IMR-90 (cell line): ENCODE measurements at regions not wholly inside any gene's neighbourhood (a gene's known extent, or its start where the extent isn't known, plus 50 kb on each side); places are given as distances from the start of the nearest gene placed in this dataset.

Experiments
- ATAC-seq: fragments of 200-7000 bp; cut with Tn5 transposase; 2 replicates; pipeline ENCODE4 v1.9.1; 2020; ENCODE audit warnings: low read depth, mild to moderate bottlenecking, moderate library complexity
- BruUV-seq: library from RNA; stranded (reverse); fragments of 400-500 nt; replicated peaks from 2 replicates; lab custom pipeline; 2021; lab: Mats Ljungman, UMichigan
- CTCF ChIA-PET: fragments of 300-600 bp; formaldehyde crosslinking; extraction: SDS; loops from one replicate; lab custom pipeline; 2021; ENCODE audit warnings: antibody characterized with exemption; lab: Yijun Ruan, JAX
- POLR2A ChIA-PET: fragments of 300-600 bp; sonication (Branson Sonifier 250); formaldehyde crosslinking; loops from one replicate; lab custom pipeline; 2022; ENCODE audit warnings: antibody characterized with exemption; ENCODE audit not compliant: unreplicated experiment; lab: Charles Lee
- DNase-seq: peaks from one replicate; pipeline ENCODE4 v3.0.0; 2013
- H2AFZ ChIP-seq: replicated peaks from 2 replicates; pipeline ENCODE3; 2013; ENCODE audit warnings: low read length, mild to moderate bottlenecking; ENCODE audit not compliant: poor library complexity
- H2AK5ac ChIP-seq: 2 replicates; pipeline ENCODE4 v1.6.1; 2013; ENCODE audit warnings: low read depth, low read length, inconsistent platforms
- H2AK9ac ChIP-seq: replicated peaks from 2 replicates; pipeline ENCODE3; 2013; ENCODE audit warnings: mild to moderate bottlenecking, low read depth, low read length, moderate library complexity; ENCODE audit not compliant: poor library complexity
- H2BK120ac ChIP-seq: 2 replicates; pipeline ENCODE4 v1.6.1; 2013; ENCODE audit warnings: low read depth, low read length, inconsistent platforms
- H2BK15ac ChIP-seq: 3 replicates; pipeline ENCODE4 v1.6.1; 2013; ENCODE audit warnings: low read depth, low read length, inconsistent platforms
- H2BK20ac ChIP-seq: 2 replicates; pipeline ENCODE4 v1.6.1; 2013; ENCODE audit warnings: low read depth, mild to moderate bottlenecking, inconsistent platforms, low read length, moderate library complexity
- H2BK5ac ChIP-seq: 2 replicates; pipeline ENCODE4 v1.6.1; 2013; ENCODE audit warnings: mild to moderate bottlenecking, low read depth, low read length, inconsistent platforms; ENCODE audit not compliant: poor library complexity, severe bottlenecking
- H3K14ac ChIP-seq: replicated peaks from 2 replicates; pipeline ENCODE4 v1.6.1; 2013; ENCODE audit warnings: low read depth, low read length, inconsistent platforms
- H3K18ac ChIP-seq: 2 replicates; pipeline ENCODE4 v1.6.1; 2013; ENCODE audit warnings: low read depth, low read length, control low read depth
- H3K23ac ChIP-seq: 2 replicates; pipeline ENCODE4 v1.6.1; 2013; ENCODE audit warnings: low read depth, low read length, inconsistent platforms
- H3K27ac ChIP-seq: 2 replicates; pipeline ENCODE4 v1.5.1; 2013; ENCODE audit warnings: mild to moderate bottlenecking, control low read depth, low read length; ENCODE audit not compliant: insufficient read depth
- H3K27me3 ChIP-seq: 2 replicates; pipeline ENCODE4 v1.6.1; 2013; ENCODE audit warnings: low read length; ENCODE audit not compliant: control insufficient read depth, insufficient read depth
- H3K36me3 ChIP-seq: 2 replicates; pipeline ENCODE4 v1.6.1; 2013; ENCODE audit warnings: low read length, mixed read lengths; ENCODE audit not compliant: control insufficient read depth, insufficient read depth
- H3K4ac ChIP-seq: 2 replicates; pipeline ENCODE4 v1.6.1; 2013; ENCODE audit warnings: low read depth, low read length, inconsistent platforms
- H3K4me1 ChIP-seq: 2 replicates; pipeline ENCODE4 v1.6.1; 2013; ENCODE audit warnings: low read length, mixed read lengths; ENCODE audit not compliant: control insufficient read depth, insufficient read depth
- H3K4me2 ChIP-seq: 2 replicates; pipeline ENCODE4 v1.6.1; 2013; ENCODE audit warnings: low read depth, mild to moderate bottlenecking, control low read depth, low read length, moderate library complexity
- H3K4me3 ChIP-seq: 2 replicates; pipeline ENCODE4 v1.5.1; 2013; ENCODE audit warnings: low read depth, mild to moderate bottlenecking, control low read depth, low read length, moderate library complexity; ENCODE audit not compliant: insufficient read depth
- H3K56ac ChIP-seq: 2 replicates; pipeline ENCODE4 v1.6.1; 2013; ENCODE audit warnings: low read length, inconsistent platforms; ENCODE audit not compliant: insufficient read depth; ENCODE audit errors: extremely low read depth
- H3K79me1 ChIP-seq, 2 experiments: 2 replicates each; pipeline ENCODE4 v1.6.1; 2013; ENCODE audit warnings: low read length in 2 of 2, inconsistent platforms in 1 of 2, low read depth in 1 of 2
- H3K9ac ChIP-seq: 2 replicates; pipeline ENCODE4 v1.6.1; 2013; ENCODE audit warnings: low read depth, low read length, control low read depth
- H3K9me1 ChIP-seq: 2 replicates; pipeline ENCODE4 v1.6.1; 2013; ENCODE audit warnings: low read length, inconsistent platforms; ENCODE audit not compliant: insufficient read depth
- H3K9me3 ChIP-seq: 2 replicates; pipeline ENCODE4 v1.6.1; 2013; ENCODE audit warnings: low read length; ENCODE audit not compliant: control insufficient read depth, insufficient read depth
- H4K20me1 ChIP-seq: 2 replicates; pipeline ENCODE4 v1.6.1; 2013; ENCODE audit warnings: low read length, inconsistent platforms; ENCODE audit not compliant: insufficient read depth
- H4K5ac ChIP-seq: 2 replicates; pipeline ENCODE4 v1.6.1; 2013; ENCODE audit warnings: mild to moderate bottlenecking, low read depth, low read length, control low read depth
- H4K8ac ChIP-seq, 2 experiments: 2 replicates each; pipeline ENCODE4 v1.6.1; 2013; ENCODE audit warnings: low read depth in 2 of 2, low read length in 2 of 2, control low read depth in 1 of 2, inconsistent platforms in 1 of 2
- H4K91ac ChIP-seq: 2 replicates; pipeline ENCODE4 v1.6.1; 2013; ENCODE audit warnings: low read depth, low read length, inconsistent platforms; ENCODE audit not compliant: insufficient read depth
- BHLHE40 ChIP-seq: fragments of 150-350 bp; IDR thresholded peaks from 2 replicates; pipeline ENCODE4 v1.6.1; 2016; ENCODE audit warnings: mild to moderate bottlenecking, low read depth, low read length
- CEBPB ChIP-seq: IDR thresholded peaks from 2 replicates; pipeline ENCODE4 v1.6.1; 2012; ENCODE audit warnings: low read depth, low read length, improper control_type of control experiment
- CHD1 ChIP-seq: IDR thresholded peaks from 2 replicates; pipeline ENCODE4 v1.6.1; 2012; ENCODE audit warnings: low read depth, low read length, improper control_type of control experiment
- FOS ChIP-seq: fragments of 150-350 bp; IDR thresholded peaks from 2 replicates; pipeline ENCODE4 v1.6.1; 2016; ENCODE audit warnings: low read depth, low read length
- MAFK ChIP-seq: IDR thresholded peaks from 2 replicates; pipeline ENCODE4 v1.6.1; 2012; ENCODE audit warnings: low read depth, low read length, improper control_type of control experiment
- MAZ ChIP-seq: IDR thresholded peaks from 2 replicates; pipeline ENCODE4 v1.6.1; 2012; ENCODE audit warnings: low read depth, mild to moderate bottlenecking, low read length, improper control_type of control experiment, moderate library complexity, borderline replicate concordance
- MXI1 ChIP-seq: IDR thresholded peaks from 2 replicates; pipeline ENCODE4 v1.6.1; 2012; ENCODE audit warnings: low read depth, mild to moderate bottlenecking, low read length, moderate library complexity, borderline replicate concordance
- NFE2L2 ChIP-seq: fragments of 150-350 bp; IDR thresholded peaks from 2 replicates; pipeline ENCODE4 v1.6.1; 2016; ENCODE audit warnings: low read depth, mild to moderate bottlenecking, low read length
- POLR2A ChIP-seq: IDR thresholded peaks from 2 replicates; pipeline ENCODE4 v1.6.1; 2012; ENCODE audit warnings: mild to moderate bottlenecking, low read depth, low read length
- RAD21 ChIP-seq: IDR thresholded peaks from 2 replicates; pipeline ENCODE4 v1.6.1; 2012; ENCODE audit warnings: low read length, improper control_type of control experiment
- RCOR1 ChIP-seq: IDR thresholded peaks from 2 replicates; pipeline ENCODE4 v1.6.1; 2012; ENCODE audit warnings: mild to moderate bottlenecking, low read length, improper control_type of control experiment; ENCODE audit not compliant: insufficient replicate concordance
- RFX5 ChIP-seq: IDR thresholded peaks from 2 replicates; pipeline ENCODE4 v1.8.0; 2012; ENCODE audit warnings: low read depth, mild to moderate bottlenecking, low read length, moderate library complexity
- SMC3 ChIP-seq: fragments of 150-350 bp; IDR thresholded peaks from 2 replicates; pipeline ENCODE4 v1.6.1; 2016; ENCODE audit warnings: low read depth, mild to moderate bottlenecking, antibody characterized with exemption, low read length, moderate library complexity
- WGBS, 2 experiments: methylation state at CpG; one replicate each; pipeline versions ENCODE4 v1.1.5 to v1.1.7; 2013; ENCODE audit warnings: missing lambda C conversion rate in 2 of 2; ENCODE audit not compliant: insufficient read length in 1 of 2; ENCODE audit errors: extremely low coverage in 2 of 2; 5-methylcytosine and 5-hydroxymethylcytosine counted together
- dilution Hi-C: fragments of 300-500 bp; cut with HindIII; formaldehyde crosslinking; loops from one replicate; pipeline ENCODE4 v1.14.3; 2018; ENCODE audit warnings: low sequenced_read_pairs; ENCODE audit not compliant: unreplicated experiment
- in situ Hi-C: fragments of 300-500 bp; cut with MboI; formaldehyde crosslinking; loops from 3 replicates; pipeline ENCODE4 v1.14.3; 2019; ENCODE audit warnings: low sequenced_read_pairs, inconsistent platforms, mixed read lengths
- intact Hi-C: fragments of 100-400 bp; cut with micrococcal nuclease; formaldehyde crosslinking; loops from 2 replicates; pipeline ENCODE4 v1.10.0; 2022
- TF ChIP-seq, protein P1 (sequence below): conservative IDR thresholded peaks from 2 replicates; pipeline ENCODE4 v1.5.1; 2012; ENCODE audit warnings: mild to moderate bottlenecking, low read depth, low read length, improper control_type of control experiment
- TF ChIP-seq, protein P2 (sequence below): fragments of 150-350 bp; IDR thresholded peaks from 2 replicates; pipeline ENCODE4 v1.6.1; 2016; ENCODE audit warnings: low read depth, mild to moderate bottlenecking, low read length, moderate library complexity, borderline replicate concordance
- TF ChIP-seq, protein P3 (sequence below): fragments of 150-350 bp; IDR thresholded peaks from 2 replicates; pipeline ENCODE4 v1.6.1; 2017; ENCODE audit warnings: mild to moderate bottlenecking, antibody characterized with exemption, low read length, low read depth

DNA sequence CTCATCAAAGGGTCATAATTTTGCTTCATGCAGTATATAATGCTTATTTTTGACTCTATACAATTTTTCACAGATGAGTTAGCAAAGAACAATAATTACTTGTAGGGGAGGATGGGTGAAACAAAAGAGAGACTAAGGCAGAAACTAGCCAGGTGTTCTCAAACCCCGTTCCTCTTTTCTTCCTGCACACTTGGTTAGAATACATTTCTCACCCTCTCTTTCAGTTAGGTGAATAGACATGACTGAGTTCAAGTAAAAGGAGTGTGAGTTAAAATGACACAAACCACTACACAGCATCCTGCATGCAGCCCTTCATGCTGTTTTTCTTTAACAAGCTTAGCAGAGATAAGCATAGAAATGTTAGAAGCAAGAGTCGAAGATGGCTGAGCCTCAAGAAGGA is 922.2 kb downstream of the TBL1XR1 start:
- H4K5ac ChIP-seq = no peak overlapping the region
- H3K4me3 ChIP-seq = no peak overlapping the region
- no peaks in the 10 kb centered on the region for H3K9me3 ChIP-seq
- H3K4me1 ChIP-seq = no peaks in the 10 kb centered on the region
- intact Hi-C loops = no loop called here
- no peak overlapping the region for H2BK5ac ChIP-seq
- H3K4ac ChIP-seq = no peak overlapping the region
- no peaks in the 10 kb centered on the region for H3K27me3 ChIP-seq
- no peaks in the 10 kb centered on the region for H3K79me1 ChIP-seq
- TF ChIP-seq MXI1 (no peak), POLR2A (no peak), MAZ (no peak), CHD1 (no peak), RCOR1 (no peak), MAFK (no peak), CEBPB (no peak), FOS (no peak), RAD21 (no peak), NFE2L2 (no peak), BHLHE40 (no peak), RFX5 (no peak), SMC3 (no peak)
- TF ChIP-seq, protein P1, sequence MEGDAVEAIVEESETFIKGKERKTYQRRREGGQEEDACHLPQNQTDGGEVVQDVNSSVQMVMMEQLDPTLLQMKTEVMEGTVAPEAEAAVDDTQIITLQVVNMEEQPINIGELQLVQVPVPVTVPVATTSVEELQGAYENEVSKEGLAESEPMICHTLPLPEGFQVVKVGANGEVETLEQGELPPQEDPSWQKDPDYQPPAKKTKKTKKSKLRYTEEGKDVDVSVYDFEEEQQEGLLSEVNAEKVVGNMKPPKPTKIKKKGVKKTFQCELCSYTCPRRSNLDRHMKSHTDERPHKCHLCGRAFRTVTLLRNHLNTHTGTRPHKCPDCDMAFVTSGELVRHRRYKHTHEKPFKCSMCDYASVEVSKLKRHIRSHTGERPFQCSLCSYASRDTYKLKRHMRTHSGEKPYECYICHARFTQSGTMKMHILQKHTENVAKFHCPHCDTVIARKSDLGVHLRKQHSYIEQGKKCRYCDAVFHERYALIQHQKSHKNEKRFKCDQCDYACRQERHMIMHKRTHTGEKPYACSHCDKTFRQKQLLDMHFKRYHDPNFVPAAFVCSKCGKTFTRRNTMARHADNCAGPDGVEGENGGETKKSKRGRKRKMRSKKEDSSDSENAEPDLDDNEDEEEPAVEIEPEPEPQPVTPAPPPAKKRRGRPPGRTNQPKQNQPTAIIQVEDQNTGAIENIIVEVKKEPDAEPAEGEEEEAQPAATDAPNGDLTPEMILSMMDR = no peak
- TF ChIP-seq, protein P2, sequence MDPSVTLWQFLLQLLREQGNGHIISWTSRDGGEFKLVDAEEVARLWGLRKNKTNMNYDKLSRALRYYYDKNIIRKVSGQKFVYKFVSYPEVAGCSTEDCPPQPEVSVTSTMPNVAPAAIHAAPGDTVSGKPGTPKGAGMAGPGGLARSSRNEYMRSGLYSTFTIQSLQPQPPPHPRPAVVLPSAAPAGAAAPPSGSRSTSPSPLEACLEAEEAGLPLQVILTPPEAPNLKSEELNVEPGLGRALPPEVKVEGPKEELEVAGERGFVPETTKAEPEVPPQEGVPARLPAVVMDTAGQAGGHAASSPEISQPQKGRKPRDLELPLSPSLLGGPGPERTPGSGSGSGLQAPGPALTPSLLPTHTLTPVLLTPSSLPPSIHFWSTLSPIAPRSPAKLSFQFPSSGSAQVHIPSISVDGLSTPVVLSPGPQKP = no peak
- TF ChIP-seq, protein P3, sequence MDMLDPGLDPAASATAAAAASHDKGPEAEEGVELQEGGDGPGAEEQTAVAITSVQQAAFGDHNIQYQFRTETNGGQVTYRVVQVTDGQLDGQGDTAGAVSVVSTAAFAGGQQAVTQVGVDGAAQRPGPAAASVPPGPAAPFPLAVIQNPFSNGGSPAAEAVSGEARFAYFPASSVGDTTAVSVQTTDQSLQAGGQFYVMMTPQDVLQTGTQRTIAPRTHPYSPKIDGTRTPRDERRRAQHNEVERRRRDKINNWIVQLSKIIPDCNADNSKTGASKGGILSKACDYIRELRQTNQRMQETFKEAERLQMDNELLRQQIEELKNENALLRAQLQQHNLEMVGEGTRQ = no peak
- BruUV-seq = no TSS peak
- DNase-seq (no peak), ATAC-seq (no peak)
- H3K14ac ChIP-seq = no peak overlapping the region
- CTCF ChIA-PET = interaction anchor here (0.7 kb wide), 1 partner anchor 40 kb away, joined by 4 read pairs; no protein-coding TSS in a partner anchor
- no peak overlapping the region for H3K9ac ChIP-seq
- no peak overlapping the region for H2BK120ac ChIP-seq
- no peak overlapping the region for H3K18ac ChIP-seq
- dilution Hi-C loops = no loop called here
- H4K91ac ChIP-seq = no peak overlapping the region
- H2AFZ ChIP-seq = no peak overlapping the region
- H3K23ac ChIP-seq = no peak overlapping the region
- H2BK20ac ChIP-seq = no peak overlapping the region
- POLR2A ChIA-PET = no interaction called here
- H2BK15ac ChIP-seq = no peak overlapping the region
- no peak overlapping the region for H3K27ac ChIP-seq
- no peaks in the 10 kb centered on the region for H3K9me1 ChIP-seq
- no peak overlapping the region for H2AK9ac ChIP-seq
- no CpG with 5 or more reads among the region's 2 CpGs for WGBS, 2 experiments
- no peaks in the 10 kb centered on the region for H3K36me3 ChIP-seq
- no peak overlapping the region for H3K56ac ChIP-seq
- no peak overlapping the region for H2AK5ac ChIP-seq
- in situ Hi-C loops = no loop called here
- no peak overlapping the region for H4K8ac ChIP-seq
- no peak overlapping the region for H3K4me2 ChIP-seq
- no peaks in the 10 kb centered on the region for H4K20me1 ChIP-seq
